HUES48 (cell line): ENCODE measurements at regions not wholly inside any gene's neighbourhood (a gene's known extent, or its start where the extent isn't known, plus 50 kb on each side); places are given as distances from the start of the nearest gene placed in this dataset.

ENCODE experiments used
- H3K27ac ChIP-seq: one replicate; pipeline ENCODE4 v1.7.0; 2013; ENCODE audit warnings: low read depth, low read length, inconsistent platforms
- H3K27me3 ChIP-seq: 2 replicates; pipeline ENCODE4 v1.6.1; 2013; ENCODE audit warnings: mild to moderate bottlenecking, low read length; ENCODE audit not compliant: control insufficient read depth, insufficient read depth
- H3K36me3 ChIP-seq: 2 replicates; pipeline ENCODE4 v1.6.1; 2013; ENCODE audit warnings: low read length; ENCODE audit not compliant: control insufficient read depth, insufficient read depth
- H3K4me1 ChIP-seq: 2 replicates; pipeline ENCODE4 v1.6.1; 2013; ENCODE audit warnings: mild to moderate bottlenecking, low read length; ENCODE audit not compliant: control insufficient read depth, insufficient read depth
- H3K4me3 ChIP-seq: 2 replicates; pipeline ENCODE4 v1.5.1; 2013; ENCODE audit warnings: mild to moderate bottlenecking, low read depth, low read length
- H3K9ac ChIP-seq: 2 replicates; pipeline ENCODE4 v1.6.1; 2013; ENCODE audit warnings: mild to moderate bottlenecking, low read depth, low read length, moderate library complexity
- H3K9me3 ChIP-seq: 2 replicates; pipeline ENCODE4 v1.6.1; 2013; ENCODE audit warnings: low read length; ENCODE audit not compliant: control insufficient read depth, insufficient read depth

- Histone ChIP-seq H3K4me3 (no peak overlapping the region), H3K4me1 (peaks cover 7% of the 10 kb centered on the region; the same call in 1 of the 2 replicates), H3K36me3 (no peaks in the 10 kb centered on the region), H3K9me3 (no peaks in the 10 kb centered on the region), H3K27me3 (no peaks in the 10 kb centered on the region), H3K27ac (no peak overlapping the region), H3K9ac (no peak overlapping the region)
Observed at GRCh38 chr7:125118444-125118843, 188.8 kb upstream of the POT1 start.

GRCh38 chr7:125112850-125113249 lies 183.2 kb upstream of the POT1 start:
- Histone ChIP-seq H3K4me3 (no peak overlapping the region), H3K27ac (no peak overlapping the region), H3K9me3 (peaks cover 9% of the 10 kb centered on the region; the same call in 1 of the 2 replicates), H3K9ac (no peak overlapping the region), H3K4me1 (no peaks in the 10 kb centered on the region), H3K27me3 (no peaks in the 10 kb centered on the region), H3K36me3 (no peaks in the 10 kb centered on the region)

- Histone ChIP-seq H3K36me3 (no peaks in the 10 kb centered on the region), H3K27ac (no peak overlapping the region), H3K27me3 (no peaks in the 10 kb centered on the region), H3K4me1 (peaks cover 3% of the 10 kb centered on the region), H3K9me3 (no peaks in the 10 kb centered on the region), H3K9ac (no peak overlapping the region), H3K4me3 (no peak overlapping the region)
Observed at GRCh38 chr7:125099519-125099918, 169.9 kb upstream of the POT1 start.

- H3K4me3 ChIP-seq = no peak overlapping the region
- H3K27me3 ChIP-seq = no peaks in the 10 kb centered on the region
- H3K27ac ChIP-seq = no peak overlapping the region
- H3K9me3 ChIP-seq = no peaks in the 10 kb centered on the region
- no peaks in the 10 kb centered on the region for H3K36me3 ChIP-seq
- H3K9ac ChIP-seq = no peak overlapping the region
- H3K4me1 ChIP-seq = peaks cover 7% of the 10 kb centered on the region
Observed at GRCh38 chr7:125098377-125098970, 168.8 kb upstream of the POT1 start.

- H3K27me3 ChIP-seq = no peaks in the 10 kb centered on the region
- H3K9me3 ChIP-seq = no peaks in the 10 kb centered on the region
- H3K36me3 ChIP-seq = no peaks in the 10 kb centered on the region
- no peak overlapping the region for H3K9ac ChIP-seq
- H3K4me3 ChIP-seq = no peak overlapping the region
- H3K4me1 ChIP-seq = peaks cover 16% of the 10 kb centered on the region
- H3K27ac ChIP-seq = no peak overlapping the region
Observed at GRCh38 chr7:125090596-125090995, 161.0 kb upstream of the POT1 start.

- no peaks in the 10 kb centered on the region for H3K9me3 ChIP-seq
- no peaks in the 10 kb centered on the region for H3K36me3 ChIP-seq
- no peak overlapping the region for H3K27ac ChIP-seq
- peaks cover 10% of the 10 kb centered on the region; the same call in 1 of the 2 replicates for H3K4me1 ChIP-seq
- H3K4me3 ChIP-seq = no peak overlapping the region
- no peak overlapping the region for H3K9ac ChIP-seq
- no peaks in the 10 kb centered on the region for H3K27me3 ChIP-seq
Observed at GRCh38 chr7:125089171-125089570, 159.5 kb upstream of the POT1 start.

- Histone ChIP-seq H3K4me1 (peaks cover 9% of the 10 kb centered on the region; the same call in 1 of the 2 replicates), H3K27me3 (no peaks in the 10 kb centered on the region), H3K9ac (no peak overlapping the region), H3K27ac (no peak overlapping the region), H3K4me3 (no peak overlapping the region), H3K36me3 (no peaks in the 10 kb centered on the region), H3K9me3 (no peaks in the 10 kb centered on the region)
Observed at GRCh38 chr7:125088555-125088954, 158.9 kb upstream of the POT1 start.

- peaks cover 6% of the 10 kb centered on the region; the same call in 1 of the 2 replicates for H3K4me1 ChIP-seq
- H3K27ac ChIP-seq = no peak overlapping the region
- H3K36me3 ChIP-seq = no peaks in the 10 kb centered on the region
- no peaks in the 10 kb centered on the region for H3K9me3 ChIP-seq
- no peaks in the 10 kb centered on the region for H3K27me3 ChIP-seq
- H3K4me3 ChIP-seq = no peak overlapping the region
- no peak overlapping the region for H3K9ac ChIP-seq
Observed at GRCh38 chr7:125085084-125085483, 155.5 kb upstream of the POT1 start.

- Histone ChIP-seq H3K9me3 (no peaks in the 10 kb centered on the region), H3K27me3 (no peaks in the 10 kb centered on the region), H3K9ac (no peak overlapping the region), H3K4me1 (peaks cover 6% of the 10 kb centered on the region; the same call in 1 of the 2 replicates), H3K27ac (no peak overlapping the region), H3K4me3 (no peak overlapping the region), H3K36me3 (no peaks in the 10 kb centered on the region)
Observed at GRCh38 chr7:125084196-125084595, 154.6 kb upstream of the POT1 start.

GRCh38 chr7:125074141-125074540 lies 144.5 kb upstream of the POT1 start:
- Histone ChIP-seq H3K9ac (no peak overlapping the region), H3K36me3 (no peaks in the 10 kb centered on the region), H3K4me1 (no peaks in the 10 kb centered on the region), H3K4me3 (no peak overlapping the region), H3K9me3 (no peaks in the 10 kb centered on the region), H3K27me3 (no peaks in the 10 kb centered on the region), H3K27ac (no peak overlapping the region)

- H3K4me1 ChIP-seq = no peaks in the 10 kb centered on the region; the same call in 1 of the 2 replicates
- no peaks in the 10 kb centered on the region for H3K9me3 ChIP-seq
- no peak overlapping the region for H3K9ac ChIP-seq
Observed at GRCh38 chr7:125065546-125065945, 135.9 kb upstream of the POT1 start.

More at GRCh38 chr7:125065546-125065945, 135.9 kb upstream of the POT1 start:
- Histone ChIP-seq H3K27ac (no peak overlapping the region), H3K27me3 (no peaks in the 10 kb centered on the region), H3K4me3 (no peak overlapping the region), H3K36me3 (no peaks in the 10 kb centered on the region)
